WTC11 (cell line): ENCODE measurements at regions not wholly inside any gene's neighbourhood (a gene's known extent, or its start where the extent isn't known, plus 50 kb on each side); places are given as distances from the start of the nearest gene placed in this dataset.

ENCODE experiments used
- ATAC-seq: fragments of 200-7000 bp; cut with Tn5 transposase; 2 replicates; pipeline ENCODE4 v1.10.0; 2021; ENCODE audit warnings: mild to moderate bottlenecking, moderate library complexity
- CTCF ChIA-PET: fragments of 300-600 bp; sonication (Branson Sonifier 250); formaldehyde crosslinking; loops from one replicate; lab custom pipeline; 2021; ENCODE audit warnings: antibody characterized with exemption; lab: Charles Lee
- POLR2A ChIA-PET: fragments of 350-600 bp; sonication (Branson Sonifier 250); formaldehyde crosslinking; loops from one replicate; lab custom pipeline; 2021; ENCODE audit warnings: antibody characterized with exemption; lab: Charles Lee
- DNase-seq: peaks from one replicate; pipeline ENCODE4 v3.0.0; 2021; ENCODE audit warnings: low spot score
- H3K27ac Mint-ChIP-seq: 2 replicates; pipeline ENCODE4 v1.8.0; 2021; ENCODE audit warnings: mixed read lengths
- H3K27me3 Mint-ChIP-seq: 2 replicates; pipeline ENCODE4 v1.8.0; 2021; ENCODE audit warnings: low read depth, mild to moderate bottlenecking, moderate library complexity, mixed read lengths
- H3K36me3 Mint-ChIP-seq: 2 replicates; pipeline ENCODE4 v1.8.0; 2021; ENCODE audit warnings: mixed read lengths
- H3K4me1 Mint-ChIP-seq: 2 replicates; pipeline ENCODE4 v1.8.0; 2022; ENCODE audit warnings: mixed read lengths
- H3K4me3 Mint-ChIP-seq: 2 replicates; pipeline ENCODE4 v1.8.0; 2021; ENCODE audit warnings: mild to moderate bottlenecking, moderate library complexity, mixed read lengths
- H3K9me3 Mint-ChIP-seq: 2 replicates; pipeline ENCODE4 v1.8.0; 2021; ENCODE audit warnings: mixed read lengths
- CBFB ChIP-seq: sonication (generic); formaldehyde crosslinking; IDR thresholded peaks from 2 replicates; pipeline ENCODE4 v1.8.1; 2022; ENCODE audit warnings: mild to moderate bottlenecking, low read depth, missing genetic modification reagents
- ELF4 ChIP-seq: sonication (generic); formaldehyde crosslinking; IDR thresholded peaks from 2 replicates; pipeline ENCODE4 v1.8.1; 2022; ENCODE audit warnings: low read depth, mild to moderate bottlenecking, moderate library complexity, missing genetic modification reagents
- ESRRA ChIP-seq: sonication (generic); formaldehyde crosslinking; IDR thresholded peaks from 2 replicates; pipeline ENCODE4 v1.8.1; 2022; ENCODE audit warnings: mild to moderate bottlenecking, missing genetic modification reagents, borderline replicate concordance
- GABPB1 ChIP-seq: sonication (generic); formaldehyde crosslinking; IDR thresholded peaks from 2 replicates; pipeline ENCODE4 v1.8.1; 2023; ENCODE audit warnings: mild to moderate bottlenecking, missing genetic modification reagents
- IRF1 ChIP-seq: sonication (generic); formaldehyde crosslinking; IDR thresholded peaks from 2 replicates; pipeline ENCODE4 v1.8.0; 2023; ENCODE audit warnings: missing genetic modification reagents
- NFATC4 ChIP-seq: fragments of 250-450 bp; sonication (Bioruptor Pico); IDR thresholded peaks from 2 replicates; pipeline ENCODE4 v1.9.0; 2021; ENCODE audit warnings: mild to moderate bottlenecking
- NFE2L1 ChIP-seq: sonication (generic); formaldehyde crosslinking; IDR thresholded peaks from 2 replicates; pipeline ENCODE4 v1.8.1; 2023; ENCODE audit warnings: missing genetic modification reagents
- RELA ChIP-seq: sonication (generic); formaldehyde crosslinking; IDR thresholded peaks from 2 replicates; pipeline ENCODE4 v1.8.1; 2022; ENCODE audit warnings: missing genetic modification reagents, mild to moderate bottlenecking, borderline replicate concordance
- RORB ChIP-seq: fragments of 250-450 bp; sonication (Bioruptor Pico); IDR thresholded peaks from 2 replicates; pipeline ENCODE4 v1.9.0; 2021; ENCODE audit warnings: mild to moderate bottlenecking
- SMAD4 ChIP-seq: sonication (generic); formaldehyde crosslinking; IDR thresholded peaks from 2 replicates; pipeline ENCODE4 v1.8.0; 2022; ENCODE audit warnings: mild to moderate bottlenecking, missing genetic modification reagents
- ZNF232 ChIP-seq: sonication (generic); formaldehyde crosslinking; IDR thresholded peaks from 2 replicates; pipeline ENCODE4 v1.8.0; 2022; ENCODE audit warnings: mild to moderate bottlenecking, missing genetic modification reagents
- ZNF532 ChIP-seq: fragments of 250-450 bp; sonication (Bioruptor Pico); IDR thresholded peaks from 2 replicates; pipeline ENCODE4 v1.9.0; 2021; ENCODE audit warnings: mild to moderate bottlenecking, borderline replicate concordance
- TF ChIP-seq, protein P1 (sequence below): sonication (generic); formaldehyde crosslinking; IDR thresholded peaks from 2 replicates; pipeline ENCODE4 v1.8.1; 2022; ENCODE audit warnings: mild to moderate bottlenecking, missing genetic modification reagents, moderate library complexity, borderline replicate concordance
- TF ChIP-seq, protein P2 (sequence below): sonication (generic); formaldehyde crosslinking; IDR thresholded peaks from 2 replicates; pipeline ENCODE4 v1.8.1; 2023; ENCODE audit warnings: mild to moderate bottlenecking, missing genetic modification reagents, moderate library complexity
- TF ChIP-seq, protein P3 (sequence below): sonication (generic); formaldehyde crosslinking; IDR thresholded peaks from 2 replicates; pipeline ENCODE4 v1.8.1; 2022; ENCODE audit warnings: low read depth, missing genetic modification reagents, borderline replicate concordance
- TF ChIP-seq, protein P4 (sequence below): sonication (generic); formaldehyde crosslinking; IDR thresholded peaks from 2 replicates; pipeline ENCODE4 v1.8.0; 2022; ENCODE audit warnings: mild to moderate bottlenecking, missing genetic modification reagents
- TF ChIP-seq, protein P5 (sequence below): fragments of 200-600 bp; IDR thresholded peaks from 2 replicates; pipeline ENCODE4 v1.8.0; 2022; ENCODE audit warnings: antibody characterized with exemption
- TF ChIP-seq, protein P6 (sequence below): sonication (generic); formaldehyde crosslinking; IDR thresholded peaks from 2 replicates; pipeline ENCODE4 v1.8.0; 2022; ENCODE audit warnings: missing genetic modification reagents

- CTCF ChIA-PET: interaction anchor here (3.6 kb wide), 1 partner anchor 9 kb away, joined by 15 read pairs; no protein-coding TSS in a partner anchor
Observed at GRCh38 chr14:53390008-53390407, 236.9 kb upstream of the DDHD1 start.

GRCh38 chr14:53389202-53389601, 236.1 kb upstream of the DDHD1 start:
- Mint-ChIP-seq H3K4me3 (no peak overlapping the region), H3K27ac (no peak overlapping the region), H3K9me3 (peaks cover 8% of the 10 kb centered on the region), H3K4me1 (peaks cover 7% of the 10 kb centered on the region), H3K36me3 (peaks cover 10% of the 10 kb centered on the region), H3K27me3 (no peaks in the 10 kb centered on the region)
- POLR2A ChIA-PET: no interaction called here
- DNase-seq (no peak), ATAC-seq (no peak)
- CTCF ChIA-PET: interaction anchor here (3.6 kb wide), 1 partner anchor 10 kb away, joined by 15 read pairs; no protein-coding TSS in a partner anchor
- no peak for TF ChIP-seq IRF1 (CRISPR knock-in tag)
- TF ChIP-seq CBFB (CRISPR knock-in tag): no peak
- TF ChIP-seq SMAD4 (CRISPR knock-in tag): no peak
- TF ChIP-seq ZNF532 (CRISPR knock-in tag): no peak
- TF ChIP-seq, protein P1, sequence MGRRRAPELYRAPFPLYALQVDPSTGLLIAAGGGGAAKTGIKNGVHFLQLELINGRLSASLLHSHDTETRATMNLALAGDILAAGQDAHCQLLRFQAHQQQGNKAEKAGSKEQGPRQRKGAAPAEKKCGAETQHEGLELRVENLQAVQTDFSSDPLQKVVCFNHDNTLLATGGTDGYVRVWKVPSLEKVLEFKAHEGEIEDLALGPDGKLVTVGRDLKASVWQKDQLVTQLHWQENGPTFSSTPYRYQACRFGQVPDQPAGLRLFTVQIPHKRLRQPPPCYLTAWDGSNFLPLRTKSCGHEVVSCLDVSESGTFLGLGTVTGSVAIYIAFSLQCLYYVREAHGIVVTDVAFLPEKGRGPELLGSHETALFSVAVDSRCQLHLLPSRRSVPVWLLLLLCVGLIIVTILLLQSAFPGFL (CRISPR knock-in tag): no peak

More at GRCh38 chr14:53390008-53390407, 236.9 kb upstream of the DDHD1 start:
- TF ChIP-seq RELA (CRISPR knock-in tag) (no peak), NFATC4 (CRISPR knock-in tag) (no peak), GABPB1 (CRISPR knock-in tag) (no peak), RORB (CRISPR knock-in tag) (no peak), ZNF232 (CRISPR knock-in tag) (no peak), ESRRA (CRISPR knock-in tag) (no peak), ELF4 (no peak), NFE2L1 (CRISPR knock-in tag) (no peak)
- TF ChIP-seq, protein P2, sequence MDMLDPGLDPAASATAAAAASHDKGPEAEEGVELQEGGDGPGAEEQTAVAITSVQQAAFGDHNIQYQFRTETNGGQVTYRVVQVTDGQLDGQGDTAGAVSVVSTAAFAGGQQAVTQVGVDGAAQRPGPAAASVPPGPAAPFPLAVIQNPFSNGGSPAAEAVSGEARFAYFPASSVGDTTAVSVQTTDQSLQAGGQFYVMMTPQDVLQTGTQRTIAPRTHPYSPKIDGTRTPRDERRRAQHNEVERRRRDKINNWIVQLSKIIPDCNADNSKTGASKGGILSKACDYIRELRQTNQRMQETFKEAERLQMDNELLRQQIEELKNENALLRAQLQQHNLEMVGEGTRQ (CRISPR knock-in tag): no peak
- TF ChIP-seq, protein P3, sequence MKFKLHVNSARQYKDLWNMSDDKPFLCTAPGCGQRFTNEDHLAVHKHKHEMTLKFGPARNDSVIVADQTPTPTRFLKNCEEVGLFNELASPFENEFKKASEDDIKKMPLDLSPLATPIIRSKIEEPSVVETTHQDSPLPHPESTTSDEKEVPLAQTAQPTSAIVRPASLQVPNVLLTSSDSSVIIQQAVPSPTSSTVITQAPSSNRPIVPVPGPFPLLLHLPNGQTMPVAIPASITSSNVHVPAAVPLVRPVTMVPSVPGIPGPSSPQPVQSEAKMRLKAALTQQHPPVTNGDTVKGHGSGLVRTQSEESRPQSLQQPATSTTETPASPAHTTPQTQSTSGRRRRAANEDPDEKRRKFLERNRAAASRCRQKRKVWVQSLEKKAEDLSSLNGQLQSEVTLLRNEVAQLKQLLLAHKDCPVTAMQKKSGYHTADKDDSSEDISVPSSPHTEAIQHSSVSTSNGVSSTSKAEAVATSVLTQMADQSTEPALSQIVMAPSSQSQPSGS (CRISPR knock-in tag): no peak
- TF ChIP-seq, protein P4, sequence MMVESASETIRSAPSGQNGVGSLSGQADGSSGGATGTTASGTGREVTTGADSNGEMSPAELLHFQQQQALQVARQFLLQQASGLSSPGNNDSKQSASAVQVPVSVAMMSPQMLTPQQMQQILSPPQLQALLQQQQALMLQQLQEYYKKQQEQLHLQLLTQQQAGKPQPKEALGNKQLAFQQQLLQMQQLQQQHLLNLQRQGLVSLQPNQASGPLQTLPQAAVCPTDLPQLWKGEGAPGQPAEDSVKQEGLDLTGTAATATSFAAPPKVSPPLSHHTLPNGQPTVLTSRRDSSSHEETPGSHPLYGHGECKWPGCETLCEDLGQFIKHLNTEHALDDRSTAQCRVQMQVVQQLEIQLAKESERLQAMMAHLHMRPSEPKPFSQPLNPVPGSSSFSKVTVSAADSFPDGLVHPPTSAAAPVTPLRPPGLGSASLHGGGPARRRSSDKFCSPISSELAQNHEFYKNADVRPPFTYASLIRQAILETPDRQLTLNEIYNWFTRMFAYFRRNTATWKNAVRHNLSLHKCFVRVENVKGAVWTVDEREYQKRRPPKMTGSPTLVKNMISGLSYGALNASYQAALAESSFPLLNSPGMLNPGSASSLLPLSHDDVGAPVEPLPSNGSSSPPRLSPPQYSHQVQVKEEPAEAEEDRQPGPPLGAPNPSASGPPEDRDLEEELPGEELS (CRISPR knock-in tag): no peak
- TF ChIP-seq, protein P5, sequence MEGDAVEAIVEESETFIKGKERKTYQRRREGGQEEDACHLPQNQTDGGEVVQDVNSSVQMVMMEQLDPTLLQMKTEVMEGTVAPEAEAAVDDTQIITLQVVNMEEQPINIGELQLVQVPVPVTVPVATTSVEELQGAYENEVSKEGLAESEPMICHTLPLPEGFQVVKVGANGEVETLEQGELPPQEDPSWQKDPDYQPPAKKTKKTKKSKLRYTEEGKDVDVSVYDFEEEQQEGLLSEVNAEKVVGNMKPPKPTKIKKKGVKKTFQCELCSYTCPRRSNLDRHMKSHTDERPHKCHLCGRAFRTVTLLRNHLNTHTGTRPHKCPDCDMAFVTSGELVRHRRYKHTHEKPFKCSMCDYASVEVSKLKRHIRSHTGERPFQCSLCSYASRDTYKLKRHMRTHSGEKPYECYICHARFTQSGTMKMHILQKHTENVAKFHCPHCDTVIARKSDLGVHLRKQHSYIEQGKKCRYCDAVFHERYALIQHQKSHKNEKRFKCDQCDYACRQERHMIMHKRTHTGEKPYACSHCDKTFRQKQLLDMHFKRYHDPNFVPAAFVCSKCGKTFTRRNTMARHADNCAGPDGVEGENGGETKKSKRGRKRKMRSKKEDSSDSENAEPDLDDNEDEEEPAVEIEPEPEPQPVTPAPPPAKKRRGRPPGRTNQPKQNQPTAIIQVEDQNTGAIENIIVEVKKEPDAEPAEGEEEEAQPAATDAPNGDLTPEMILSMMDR: no peak
- TF ChIP-seq, protein P6, sequence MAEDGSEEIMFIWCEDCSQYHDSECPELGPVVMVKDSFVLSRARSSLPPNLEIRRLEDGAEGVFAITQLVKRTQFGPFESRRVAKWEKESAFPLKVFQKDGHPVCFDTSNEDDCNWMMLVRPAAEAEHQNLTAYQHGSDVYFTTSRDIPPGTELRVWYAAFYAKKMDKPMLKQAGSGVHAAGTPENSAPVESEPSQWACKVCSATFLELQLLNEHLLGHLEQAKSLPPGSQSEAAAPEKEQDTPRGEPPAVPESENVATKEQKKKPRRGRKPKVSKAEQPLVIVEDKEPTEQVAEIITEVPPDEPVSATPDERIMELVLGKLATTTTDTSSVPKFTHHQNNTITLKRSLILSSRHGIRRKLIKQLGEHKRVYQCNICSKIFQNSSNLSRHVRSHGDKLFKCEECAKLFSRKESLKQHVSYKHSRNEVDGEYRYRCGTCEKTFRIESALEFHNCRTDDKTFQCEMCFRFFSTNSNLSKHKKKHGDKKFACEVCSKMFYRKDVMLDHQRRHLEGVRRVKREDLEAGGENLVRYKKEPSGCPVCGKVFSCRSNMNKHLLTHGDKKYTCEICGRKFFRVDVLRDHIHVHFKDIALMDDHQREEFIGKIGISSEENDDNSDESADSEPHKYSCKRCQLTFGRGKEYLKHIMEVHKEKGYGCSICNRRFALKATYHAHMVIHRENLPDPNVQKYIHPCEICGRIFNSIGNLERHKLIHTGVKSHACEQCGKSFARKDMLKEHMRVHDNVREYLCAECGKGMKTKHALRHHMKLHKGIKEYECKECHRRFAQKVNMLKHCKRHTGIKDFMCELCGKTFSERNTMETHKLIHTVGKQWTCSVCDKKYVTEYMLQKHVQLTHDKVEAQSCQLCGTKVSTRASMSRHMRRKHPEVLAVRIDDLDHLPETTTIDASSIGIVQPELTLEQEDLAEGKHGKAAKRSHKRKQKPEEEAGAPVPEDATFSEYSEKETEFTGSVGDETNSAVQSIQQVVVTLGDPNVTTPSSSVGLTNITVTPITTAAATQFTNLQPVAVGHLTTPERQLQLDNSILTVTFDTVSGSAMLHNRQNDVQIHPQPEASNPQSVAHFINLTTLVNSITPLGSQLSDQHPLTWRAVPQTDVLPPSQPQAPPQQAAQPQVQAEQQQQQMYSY (CRISPR knock-in tag): no peak
- Mint-ChIP-seq H3K4me1 (peaks cover 7% of the 10 kb centered on the region), H3K27ac (no peak overlapping the region), H3K4me3 (no peak overlapping the region), H3K36me3 (peaks cover 18% of the 10 kb centered on the region), H3K27me3 (peaks cover 3% of the 10 kb centered on the region; the same call in 1 of the 2 replicates), H3K9me3 (peaks cover 16% of the 10 kb centered on the region)
- no peak for DNase-seq
- POLR2A ChIA-PET: interaction anchor here (0.7 kb wide), 1 partner anchor 33 kb away, joined by 3 read pairs; no protein-coding TSS in a partner anchor
- ATAC-seq: no peak
